GM12878 (cell line): ENCODE measurements at regions not wholly inside any gene's neighbourhood (a gene's known extent, or its start where the extent isn't known, plus 50 kb on each side); places are given as distances from the start of the nearest gene placed in this dataset.

Source experiments
- ATAC-seq: fragments of 200-7000 bp; cut with Tn5 transposase; 3 replicates; pipeline ENCODE4 v1.9.1; 2020; ENCODE audit warnings: mild to moderate bottlenecking, moderate library complexity
- BruUV-seq: library from RNA; stranded (reverse); fragments of 400-500 nt; replicated peaks from 2 replicates; lab custom pipeline; 2021; lab: Mats Ljungman, UMichigan
- CTCF ChIA-PET: fragments of 300-600 bp; sonication (Branson Sonifier 250); formaldehyde crosslinking; extraction: SDS; loops from one replicate; lab custom pipeline; 2021; ENCODE audit warnings: inconsistent platforms; lab: Yijun Ruan, JAX
- POLR2A ChIA-PET: fragments of 350-600 bp; formaldehyde crosslinking; extraction: SDS; loops from one replicate; lab custom pipeline; 2021; ENCODE audit warnings: inconsistent platforms; lab: Charles Lee
- RAD21 ChIA-PET: fragments of 300-600 bp; sonication (Branson Sonifier 250); formaldehyde crosslinking; loops from one replicate; lab custom pipeline; 2023; ENCODE audit warnings: antibody characterized with exemption; ENCODE audit not compliant: unreplicated experiment; lab: Charles Lee
- SMC1A ChIA-PET: fragments of 300-600 bp; sonication (Branson Sonifier 250); formaldehyde crosslinking; loops from one replicate; lab custom pipeline; 2023; ENCODE audit not compliant: unreplicated experiment, uncharacterized antibody; lab: Charles Lee
- DNase-seq: peaks from one replicate; pipeline ENCODE4 v3.0.0-alpha.2; 2011; ENCODE audit warnings: low read depth, low spot score
- FAIRE-seq: peaks from 3 replicates; lab custom pipeline; 2011; peaks lifted over from hg19 to GRCh38; lab: Jason Lieb, UNC
- H2AFZ ChIP-seq: 2 replicates; pipeline ENCODE4 v1.6.0; 2011; ENCODE audit warnings: low read depth, low read length, control low read depth; ENCODE audit not compliant: control insufficient read depth
- H3K27ac ChIP-seq: 2 replicates; pipeline ENCODE4 v1.5.1; 2011; ENCODE audit warnings: control low read depth; ENCODE audit not compliant: control insufficient read depth, insufficient read depth
- H3K27me3 ChIP-seq, 2 experiments: replicated peaks in 1 of 2; 2 replicates each; pipeline versions ENCODE4 v1.6.0 to v1.6.1; 2011; ENCODE audit warnings: low read length in 1 of 2; ENCODE audit not compliant: control insufficient read depth in 2 of 2, insufficient read depth in 2 of 2
- H3K36me3 ChIP-seq, 2 experiments: 2 replicates each; pipeline ENCODE4 v1.5.1; 2011; ENCODE audit warnings: low read length in 1 of 2; ENCODE audit not compliant: control insufficient read depth in 2 of 2, insufficient read depth in 2 of 2
- H3K4me1 ChIP-seq: 2 replicates; pipeline ENCODE4 v1.6.1; 2011; ENCODE audit warnings: mild to moderate bottlenecking, low read length, moderate library complexity, mixed read lengths; ENCODE audit not compliant: control insufficient read depth, insufficient read depth
- H3K4me2 ChIP-seq: 2 replicates; pipeline ENCODE4 v1.6.0; 2011; ENCODE audit warnings: control low read depth; ENCODE audit not compliant: control insufficient read depth, insufficient read depth
- H3K4me3 ChIP-seq: fragments of 200-600 bp; sonication (generic); 2 replicates; pipeline ENCODE4 v1.5.1; 2016
- H3K79me2 ChIP-seq: 2 replicates; pipeline ENCODE4 v1.6.0; 2011; ENCODE audit warnings: low read length; ENCODE audit not compliant: control insufficient read depth, insufficient read depth
- H3K9ac ChIP-seq: 2 replicates; pipeline ENCODE4 v1.8.0; 2011; ENCODE audit warnings: low read length, control low read depth, mixed read lengths; ENCODE audit not compliant: control insufficient read depth, insufficient read depth
- H3K9me3 ChIP-seq: replicated peaks from 3 replicates; pipeline ENCODE4 v1.5.1; 2011; ENCODE audit warnings: mild to moderate bottlenecking, low read length; ENCODE audit not compliant: control insufficient read depth, insufficient read depth
- H4K20me1 ChIP-seq: 2 replicates; pipeline ENCODE4 v1.6.0; 2011; ENCODE audit not compliant: control insufficient read depth, insufficient read depth
- CBX5 ChIP-seq: sonication (generic); IDR thresholded peaks from 2 replicates; pipeline ENCODE4 v1.6.1; 2016; ENCODE audit warnings: low read depth, moderate library complexity, mild to moderate bottlenecking, inconsistent platforms
- EP300 ChIP-seq, 2 experiments: fragments of 150-350 bp in 1 of 2; IDR thresholded peaks; 2 replicates each; pipeline ENCODE4 v1.6.1; 2011 to 2012; ENCODE audit warnings: low read depth in 2 of 2, low read length in 2 of 2, borderline replicate concordance in 1 of 2, improper control_type of control experiment in 1 of 2, inconsistent platforms in 1 of 2; ENCODE audit not compliant: control insufficient read depth in 1 of 2
- GABPA ChIP-seq: IDR thresholded peaks from 2 replicates; pipeline ENCODE4 v1.6.1; 2014; ENCODE audit warnings: antibody characterized with exemption, low read depth, mild to moderate bottlenecking, inconsistent platforms
- GATAD2B ChIP-seq: fragments of 450-650 bp; conservative IDR thresholded peaks from 2 replicates; pipeline ENCODE4 v1.6.1; 2017; ENCODE audit warnings: low read depth, mild to moderate bottlenecking, moderate library complexity
- HDAC6 ChIP-seq: fragments of 200-600 bp; sonication (generic); IDR thresholded peaks from one replicate; pipeline ENCODE4 v1.8.0; 2017; ENCODE audit warnings: antibody characterized with exemption; ENCODE audit not compliant: unreplicated experiment
- IRF4 ChIP-seq: IDR thresholded peaks from 2 replicates; pipeline ENCODE4 v1.6.1; 2011; ENCODE audit warnings: low read depth, low read length
- JUND ChIP-seq: IDR thresholded peaks from 2 replicates; pipeline ENCODE4 v1.6.1; 2012; ENCODE audit warnings: low read depth, mild to moderate bottlenecking, low read length, improper control_type of control experiment, moderate library complexity
- MEF2A ChIP-seq: IDR thresholded peaks from 2 replicates; pipeline ENCODE4 v1.6.1; 2011; ENCODE audit warnings: low read depth, mild to moderate bottlenecking, low read length, moderate library complexity; ENCODE audit not compliant: insufficient read depth
- MEF2B ChIP-seq: fragments of 450-650 bp; IDR thresholded peaks from 2 replicates; pipeline ENCODE4 v1.6.1; 2018; ENCODE audit warnings: mild to moderate bottlenecking, moderate library complexity; ENCODE audit not compliant: partially characterized antibody, poor library complexity, severe bottlenecking
- MYB ChIP-seq: fragments of 150-350 bp; IDR thresholded peaks from 2 replicates; pipeline ENCODE4 v1.6.1; 2014; ENCODE audit warnings: mild to moderate bottlenecking, low read depth, low read length, borderline replicate concordance
- MYC ChIP-seq: IDR thresholded peaks from 2 replicates; pipeline ENCODE4 v1.6.1; 2011; ENCODE audit warnings: mild to moderate bottlenecking, low read length, moderate library complexity, inconsistent platforms; ENCODE audit not compliant: insufficient read depth, insufficient replicate concordance, insufficient read length, severe bottlenecking
- NBN ChIP-seq: fragments of 450-650 bp; IDR thresholded peaks from 2 replicates; pipeline ENCODE4 v1.6.1; 2016
- NFIC ChIP-seq: IDR thresholded peaks from 2 replicates; pipeline ENCODE4 v1.6.1; 2012; ENCODE audit warnings: low read depth, mild to moderate bottlenecking, inconsistent platforms, low read length, moderate library complexity
- NFXL1 ChIP-seq: fragments of 450-650 bp; IDR thresholded peaks from 2 replicates; pipeline ENCODE4 v1.6.1; 2017; ENCODE audit warnings: antibody characterized with exemption, mild to moderate bottlenecking, borderline replicate concordance
- ZBED1 ChIP-seq: IDR thresholded peaks from 2 replicates; pipeline ENCODE4 v1.6.1; 2016; ENCODE audit warnings: borderline replicate concordance
- ZNF207 ChIP-seq: fragments of 450-650 bp; IDR thresholded peaks from 2 replicates; pipeline ENCODE4 v1.6.1; 2014; ENCODE audit warnings: antibody characterized with exemption, mild to moderate bottlenecking, borderline replicate concordance
- WGBS: methylation state at CpG from one replicate; pipeline ENCODE4 v1.1.6; 2016; ENCODE audit warnings: low lambda C conversion rate; ENCODE audit not compliant: insufficient replicate concordance, insufficient coverage; ENCODE audit errors: missing lambda C conversion rate; 5-methylcytosine and 5-hydroxymethylcytosine counted together
- in situ Hi-C: fragments of 300-500 bp; cut with MboI; formaldehyde crosslinking; loops from 9 replicates; pipeline ENCODE4 v1.14.3; 2018; ENCODE audit warnings: mixed read lengths
- intact Hi-C: fragments of 100-400 bp; cut with micrococcal nuclease; formaldehyde crosslinking; loops from one replicate; pipeline ENCODE4 v1.14.2; 2022; ENCODE audit not compliant: unreplicated experiment
- TF ChIP-seq, protein P1 (sequence below): fragments of 450-650 bp; conservative IDR thresholded peaks from 2 replicates; pipeline ENCODE4 v1.6.1; 2017; ENCODE audit warnings: mild to moderate bottlenecking, moderate library complexity
- TF ChIP-seq, protein P2 (sequence below): fragments of 450-650 bp; IDR thresholded peaks from 2 replicates; pipeline ENCODE4 v1.6.1; 2017; ENCODE audit warnings: borderline replicate concordance
- TF ChIP-seq, protein P3 (sequence below): IDR thresholded peaks from 2 replicates; pipeline ENCODE4 v1.6.1; 2011; ENCODE audit warnings: low read depth, mild to moderate bottlenecking, low read length, moderate library complexity, borderline replicate concordance; ENCODE audit errors: extremely low read depth
- TF ChIP-seq, protein P4 (sequence below): IDR thresholded peaks from 2 replicates; pipeline ENCODE4 v1.6.1; 2011; ENCODE audit warnings: low read depth, low read length, improper control_type of control experiment, borderline replicate concordance

DNA sequence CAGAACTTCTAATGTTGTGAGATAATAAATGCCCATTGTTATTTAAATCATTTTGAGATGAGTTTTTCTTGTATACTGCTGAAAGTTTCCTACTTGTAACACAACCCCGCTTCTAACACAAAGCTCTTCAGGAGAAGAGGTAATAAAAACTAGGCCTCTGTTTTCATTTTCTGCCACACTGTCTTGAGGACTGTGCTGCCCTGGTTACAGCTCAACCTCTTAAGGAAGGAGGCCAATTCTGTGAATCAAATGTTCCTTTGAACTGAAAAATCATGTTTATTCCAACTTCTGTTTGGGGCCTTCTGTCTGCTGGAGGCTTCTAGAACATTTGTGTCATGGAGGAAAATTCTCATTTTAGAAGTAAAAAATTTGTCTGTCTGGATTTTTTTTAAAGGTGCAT is 100.3 kb downstream of the LRIG3 start:
- H3K27me3 ChIP-seq, result no peaks in the 10 kb centered on the region
- no peak overlapping the region for H3K9ac ChIP-seq
- no peak overlapping the region for H3K4me3 ChIP-seq
- no peaks in the 10 kb centered on the region for H3K36me3 ChIP-seq
- ChIA-PET POLR2A (no interaction called here), RAD21 (no interaction called here), CTCF (no interaction called here), SMC1A (no interaction called here)
- intact Hi-C loops, result no loop called here
- no peaks in the 10 kb centered on the region for H4K20me1 ChIP-seq
- ATAC-seq, result no peak
- in situ Hi-C loops, result no loop called here
- no peak for DNase-seq
- TF ChIP-seq JUND (no peak), MEF2B (no peak), ZNF207 (no peak), MEF2A (no peak), ZBED1 (no peak), NBN (no peak), MYC (no peak), IRF4 (no peak), GATAD2B (no peak), NFIC (no peak), NFXL1 (no peak), CBX5 (no peak), MYB (no peak), GABPA (no peak), HDAC6 (no peak), EP300 (IDR thresholded peaks at IDR 0.05; ENCODE audit: borderline replicate concordance in 1 of 2, control insufficient read depth in 1 of 2, low read depth in 2 of 2, low read length in 2 of 2) (no peak)
- TF ChIP-seq, protein P1, sequence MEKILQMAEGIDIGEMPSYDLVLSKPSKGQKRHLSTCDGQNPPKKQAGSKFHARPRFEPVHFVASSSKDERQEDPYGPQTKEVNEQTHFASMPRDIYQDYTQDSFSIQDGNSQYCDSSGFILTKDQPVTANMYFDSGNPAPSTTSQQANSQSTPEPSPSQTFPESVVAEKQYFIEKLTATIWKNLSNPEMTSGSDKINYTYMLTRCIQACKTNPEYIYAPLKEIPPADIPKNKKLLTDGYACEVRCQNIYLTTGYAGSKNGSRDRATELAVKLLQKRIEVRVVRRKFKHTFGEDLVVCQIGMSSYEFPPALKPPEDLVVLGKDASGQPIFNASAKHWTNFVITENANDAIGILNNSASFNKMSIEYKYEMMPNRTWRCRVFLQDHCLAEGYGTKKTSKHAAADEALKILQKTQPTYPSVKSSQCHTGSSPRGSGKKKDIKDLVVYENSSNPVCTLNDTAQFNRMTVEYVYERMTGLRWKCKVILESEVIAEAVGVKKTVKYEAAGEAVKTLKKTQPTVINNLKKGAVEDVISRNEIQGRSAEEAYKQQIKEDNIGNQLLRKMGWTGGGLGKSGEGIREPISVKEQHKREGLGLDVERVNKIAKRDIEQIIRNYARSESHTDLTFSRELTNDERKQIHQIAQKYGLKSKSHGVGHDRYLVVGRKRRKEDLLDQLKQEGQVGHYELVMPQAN, result no peak
- TF ChIP-seq, protein P2, sequence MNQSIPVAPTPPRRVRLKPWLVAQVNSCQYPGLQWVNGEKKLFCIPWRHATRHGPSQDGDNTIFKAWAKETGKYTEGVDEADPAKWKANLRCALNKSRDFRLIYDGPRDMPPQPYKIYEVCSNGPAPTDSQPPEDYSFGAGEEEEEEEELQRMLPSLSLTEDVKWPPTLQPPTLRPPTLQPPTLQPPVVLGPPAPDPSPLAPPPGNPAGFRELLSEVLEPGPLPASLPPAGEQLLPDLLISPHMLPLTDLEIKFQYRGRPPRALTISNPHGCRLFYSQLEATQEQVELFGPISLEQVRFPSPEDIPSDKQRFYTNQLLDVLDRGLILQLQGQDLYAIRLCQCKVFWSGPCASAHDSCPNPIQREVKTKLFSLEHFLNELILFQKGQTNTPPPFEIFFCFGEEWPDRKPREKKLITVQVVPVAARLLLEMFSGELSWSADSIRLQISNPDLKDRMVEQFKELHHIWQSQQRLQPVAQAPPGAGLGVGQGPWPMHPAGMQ, result no peak
- TF ChIP-seq, protein P3, sequence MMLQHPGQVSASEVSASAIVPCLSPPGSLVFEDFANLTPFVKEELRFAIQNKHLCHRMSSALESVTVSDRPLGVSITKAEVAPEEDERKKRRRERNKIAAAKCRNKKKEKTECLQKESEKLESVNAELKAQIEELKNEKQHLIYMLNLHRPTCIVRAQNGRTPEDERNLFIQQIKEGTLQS, result no peak
- TF ChIP-seq, protein P4, sequence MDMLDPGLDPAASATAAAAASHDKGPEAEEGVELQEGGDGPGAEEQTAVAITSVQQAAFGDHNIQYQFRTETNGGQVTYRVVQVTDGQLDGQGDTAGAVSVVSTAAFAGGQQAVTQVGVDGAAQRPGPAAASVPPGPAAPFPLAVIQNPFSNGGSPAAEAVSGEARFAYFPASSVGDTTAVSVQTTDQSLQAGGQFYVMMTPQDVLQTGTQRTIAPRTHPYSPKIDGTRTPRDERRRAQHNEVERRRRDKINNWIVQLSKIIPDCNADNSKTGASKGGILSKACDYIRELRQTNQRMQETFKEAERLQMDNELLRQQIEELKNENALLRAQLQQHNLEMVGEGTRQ, result no peak
- no peaks in the 10 kb centered on the region for H3K79me2 ChIP-seq
- H3K27ac ChIP-seq, result no peak overlapping the region
- H3K9me3 ChIP-seq, result no peaks in the 10 kb centered on the region
- H3K4me2 ChIP-seq, result no peak overlapping the region
- WGBS, result 33% methylated on average over 1 of the region's 1 CpG
- no peak for FAIRE-seq
- no peaks in the 10 kb centered on the region for H3K4me1 ChIP-seq
- no peak overlapping the region for H2AFZ ChIP-seq
- BruUV-seq, result no TSS peak
